ENCODE measurements at regions not wholly inside any gene's neighbourhood (a gene's known extent, or its start where the extent isn't known, plus 50 kb on each side); places are given as distances from the start of the nearest gene placed in this dataset.

GRCh38 chr22:22094514-22094913 is 111.9 kb upstream of the TOP3B start:
- DNase-seq (ENCODE audit: low spot score), result no peak

- no peak for DNase-seq (ENCODE audit: low spot score)
Measured at GRCh38 chr22:22093743-22094142, 111.2 kb upstream of the TOP3B start.

GRCh38 chr22:22092974-22093373 is 110.4 kb upstream of the TOP3B start:
- DNase-seq (ENCODE audit: low spot score), result peak; percentile 62

GRCh38 chr22:22092101-22092500 is 109.5 kb upstream of the TOP3B start:
- DNase-seq (ENCODE audit: low spot score), result no peak

GRCh38 chr22:22091400-22091878 is 108.9 kb upstream of the TOP3B start:
- no peak for DNase-seq (ENCODE audit: low spot score)

GRCh38 chr22:22090650-22091399 is 108.2 kb upstream of the TOP3B start:
- DNase-seq (ENCODE audit: low spot score), result no peak

- no peak for DNase-seq (ENCODE audit: low spot score)
Measured at GRCh38 chr22:22089459-22090308, 107.1 kb upstream of the TOP3B start.

GRCh38 chr22:22088658-22089458 is 106.3 kb upstream of the TOP3B start:
- DNase-seq (ENCODE audit: low spot score), result no peak

GRCh38 chr22:22087854-22088657 is 105.5 kb upstream of the TOP3B start:
- DNase-seq (ENCODE audit: low spot score), result no peak

- no peak for DNase-seq (ENCODE audit: low spot score)
Measured at GRCh38 chr22:22086501-22087158, 104.0 kb upstream of the TOP3B start.

GRCh38 chr22:22085702-22086500 is 103.3 kb upstream of the TOP3B start:
- no peak for DNase-seq (ENCODE audit: low spot score)

- no peak for DNase-seq (ENCODE audit: low spot score)
Measured at GRCh38 chr22:22084089-22084711, 101.6 kb upstream of the TOP3B start.

GRCh38 chr22:22082960-22083359 is 100.4 kb upstream of the TOP3B start:
- DNase-seq (ENCODE audit: low spot score), result no peak

GRCh38 chr22:22082229-22082835 is 99.7 kb upstream of the TOP3B start:
- no peak for DNase-seq (ENCODE audit: low spot score)

- DNase-seq (ENCODE audit: low spot score), result no peak
Measured at GRCh38 chr22:22080270-22080669, 97.7 kb upstream of the TOP3B start.

- no peak for DNase-seq (ENCODE audit: low spot score)
Measured at GRCh38 chr22:22079404-22080148, 97.0 kb upstream of the TOP3B start.

GRCh38 chr22:22078329-22078728 is 95.7 kb upstream of the TOP3B start:
- DNase-seq (ENCODE audit: low spot score), result no peak

- no peak for DNase-seq (ENCODE audit: low spot score)
Measured at GRCh38 chr22:22076932-22077703, 94.5 kb upstream of the TOP3B start.
